ENCODE measurements at regions not wholly inside any gene's neighbourhood (a gene's known extent, or its start where the extent isn't known, plus 50 kb on each side); places are given as distances from the start of the nearest gene placed in this dataset.

- DNase-seq, result no peak
These were observed 166.0 kb upstream of the MDFIC start for GRCh38 chr7:114755856-114756255.

- no peak for DNase-seq
These were observed 163.2 kb upstream of the MDFIC start for GRCh38 chr7:114758661-114759227.

- peak; percentile 63 for DNase-seq
These were observed 162.4 kb upstream of the MDFIC start for GRCh38 chr7:114759347-114760062.

- no peak for DNase-seq
These were observed 161.4 kb upstream of the MDFIC start for GRCh38 chr7:114760477-114760876.

GRCh38 chr7:114761973-114762372 is 159.9 kb upstream of the MDFIC start:
- no peak for DNase-seq

GRCh38 chr7:114765331-114766040 is 156.4 kb upstream of the MDFIC start:
- no peak for DNase-seq

- DNase-seq, result no peak
These were observed 155.9 kb upstream of the MDFIC start for GRCh38 chr7:114766041-114766356.

- no peak for DNase-seq
These were observed 144.6 kb upstream of the MDFIC start for GRCh38 chr7:114777288-114777687.

GRCh38 chr7:114783508-114783907 is 138.4 kb upstream of the MDFIC start:
- no peak for DNase-seq

- no peak for DNase-seq
These were observed 137.7 kb upstream of the MDFIC start for GRCh38 chr7:114784177-114784576.

- DNase-seq, result no peak
These were observed 137.1 kb upstream of the MDFIC start for GRCh38 chr7:114784746-114785145.

GRCh38 chr7:114785496-114785895 is 136.4 kb upstream of the MDFIC start:
- no peak for DNase-seq

- no peak for DNase-seq
These were observed 135.4 kb upstream of the MDFIC start for GRCh38 chr7:114786455-114786854.

GRCh38 chr7:114787556-114787955 is 134.3 kb upstream of the MDFIC start:
- no peak for DNase-seq

GRCh38 chr7:114788706-114789105 is 133.2 kb upstream of the MDFIC start:
- no peak for DNase-seq

GRCh38 chr7:114789161-114789560 is 132.7 kb upstream of the MDFIC start:
- no peak for DNase-seq

- no peak for DNase-seq
These were observed 132.0 kb upstream of the MDFIC start for GRCh38 chr7:114789871-114790311.

GRCh38 chr7:114790521-114790920 is 131.4 kb upstream of the MDFIC start:
- no peak for DNase-seq

GRCh38 chr7:114791771-114792170 is 130.1 kb upstream of the MDFIC start:
- no peak for DNase-seq

- no peak for DNase-seq
These were observed 128.6 kb upstream of the MDFIC start for GRCh38 chr7:114793155-114793845.

GRCh38 chr7:114795475-114795874 is 126.4 kb upstream of the MDFIC start:
- DNase-seq, result no peak

- no peak for DNase-seq
These were observed 122.3 kb upstream of the MDFIC start for GRCh38 chr7:114799628-114800028.

- no peak for DNase-seq
These were observed 119.3 kb upstream of the MDFIC start for GRCh38 chr7:114802632-114803031.
